NCI-H1048 (cell line): ENCODE measurements at regions not wholly inside any gene's neighbourhood (a gene's known extent, or its start where the extent isn't known, plus 50 kb on each side); places are given as distances from the start of the nearest gene placed in this dataset.

Experiments used
- DNase-seq: peaks from one replicate; lab custom pipeline; 2025; lab: John Stamatoyannopoulos, UW

DNA sequence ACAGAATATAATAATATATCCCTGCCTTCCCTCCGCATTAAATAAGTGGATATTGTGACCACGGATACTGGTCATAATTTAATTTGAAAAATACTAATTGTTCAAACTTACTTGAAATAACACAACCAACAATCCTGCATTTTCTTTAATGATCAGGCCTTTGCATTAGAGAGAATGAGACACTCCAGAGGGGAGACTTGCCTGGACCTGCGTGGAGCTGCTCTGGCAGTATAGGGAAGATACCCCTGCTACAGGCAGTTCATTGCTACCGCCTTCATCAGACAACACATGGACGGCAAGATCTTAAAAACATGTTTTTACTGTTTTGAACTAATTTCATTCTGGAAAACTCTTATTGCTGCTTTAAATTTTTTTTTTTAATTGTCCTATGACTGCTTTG lies 211.0 kb upstream of the FAR2 start:
- DNase-seq: no peak

DNA sequence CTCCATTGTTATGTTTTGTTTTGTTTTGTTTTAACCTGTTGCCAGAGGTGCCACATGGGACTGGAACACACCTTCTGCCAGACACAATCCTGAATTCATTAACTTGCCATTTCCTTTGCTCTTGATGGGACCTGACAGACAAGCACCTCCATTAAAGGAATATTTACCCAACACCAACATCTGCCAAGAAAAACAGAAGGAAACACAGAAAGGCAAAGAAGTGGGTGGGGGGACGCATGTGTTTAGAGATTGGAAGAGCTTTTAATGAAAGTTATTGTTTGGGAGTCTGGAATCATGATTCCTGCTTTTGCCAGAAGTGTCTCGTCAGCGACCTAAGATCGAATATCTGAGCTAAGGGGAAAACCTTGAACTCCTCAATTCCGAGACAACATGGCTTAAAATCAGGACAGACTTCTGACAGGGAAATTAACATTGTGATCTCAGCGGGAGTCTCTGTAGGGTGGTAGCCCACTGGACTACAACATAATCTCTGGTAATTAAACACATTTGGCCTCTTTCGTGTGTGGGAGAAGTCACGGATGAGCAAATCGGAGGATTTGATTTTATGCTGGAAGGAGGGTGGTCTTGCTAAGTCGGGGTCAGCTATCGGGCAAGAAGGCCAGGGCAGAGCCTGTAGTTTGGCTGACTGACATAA lies 210.4 kb upstream of the FAR2 start:
- no peak for DNase-seq

DNA sequence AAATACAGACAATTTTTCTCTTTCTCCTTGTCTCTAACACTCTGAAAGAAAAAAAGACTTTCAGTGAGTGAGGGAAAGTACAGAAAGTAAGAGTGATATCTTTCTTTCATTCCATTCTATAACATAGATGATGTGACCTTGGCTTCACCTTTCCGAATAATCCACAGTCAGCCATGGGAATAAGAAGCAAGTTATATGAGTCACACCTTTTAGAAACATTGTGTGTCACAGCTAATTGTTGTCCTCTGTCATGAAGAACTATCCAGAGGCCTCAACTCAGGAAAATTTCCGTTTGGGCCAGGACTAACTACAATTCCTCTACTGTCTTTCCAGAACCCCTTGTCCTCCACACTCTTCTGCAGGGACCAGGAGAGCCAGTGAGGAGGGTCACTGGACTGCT lies 209.7 kb upstream of the FAR2 start:
- no peak for DNase-seq

DNA sequence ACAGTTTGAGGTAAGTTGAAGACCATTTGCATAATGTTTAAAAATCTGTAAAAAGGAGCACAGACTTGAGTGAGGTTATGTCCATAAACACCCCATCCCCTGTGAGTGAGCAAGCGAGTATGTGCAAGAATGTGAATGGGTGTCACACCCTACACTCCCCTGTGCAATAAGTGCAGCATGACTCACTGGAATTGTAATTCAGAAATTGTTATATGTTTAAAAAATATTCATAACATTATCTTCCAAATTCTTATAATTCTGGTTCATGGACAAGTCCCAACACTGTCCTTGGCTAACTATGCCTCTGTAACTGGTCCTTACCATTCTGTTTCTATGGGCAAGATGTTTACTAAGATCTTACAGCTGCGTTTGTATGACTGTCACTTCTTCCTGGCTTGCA lies 207.8 kb upstream of the FAR2 start:
- DNase-seq: no peak

DNA sequence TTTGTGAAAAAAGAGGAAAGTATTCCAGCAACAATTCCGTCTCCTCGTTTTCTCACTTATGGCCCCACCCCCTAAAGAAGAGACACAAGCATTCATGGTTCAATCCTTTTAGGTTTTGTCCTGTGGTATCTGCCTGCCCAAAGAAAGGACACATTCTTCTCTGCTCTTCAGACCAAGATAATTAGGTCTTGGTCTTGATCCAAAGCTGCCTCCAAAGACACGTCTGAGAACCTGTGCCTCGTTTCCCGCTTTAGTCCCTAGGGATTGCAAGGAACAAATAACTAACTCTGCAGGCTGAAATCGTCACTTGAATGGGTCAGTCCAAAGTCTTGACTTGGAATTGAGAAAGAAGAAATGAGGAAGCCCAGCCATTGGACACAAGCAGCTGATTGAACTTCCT lies 202.7 kb upstream of the FAR2 start:
- no peak for DNase-seq

DNA sequence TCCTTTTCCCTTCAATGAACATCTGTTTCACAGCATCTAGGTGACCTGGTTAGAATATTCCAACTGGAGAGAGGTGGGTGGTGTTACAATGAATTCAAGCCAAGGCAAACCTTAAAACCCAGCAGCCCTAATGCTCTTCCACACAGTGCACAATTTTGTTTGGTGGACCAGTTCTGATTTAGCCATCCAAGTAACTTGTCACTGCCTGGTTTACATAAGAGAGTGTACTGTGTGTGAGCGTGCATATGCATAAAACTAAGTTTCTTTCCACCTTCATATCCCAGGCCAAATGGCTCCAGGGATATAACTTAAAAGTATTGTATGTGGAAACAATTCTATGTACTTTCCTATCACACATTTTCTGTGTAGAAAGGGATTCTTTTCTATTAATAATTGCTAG lies 200.4 kb upstream of the FAR2 start:
- no peak for DNase-seq

DNA sequence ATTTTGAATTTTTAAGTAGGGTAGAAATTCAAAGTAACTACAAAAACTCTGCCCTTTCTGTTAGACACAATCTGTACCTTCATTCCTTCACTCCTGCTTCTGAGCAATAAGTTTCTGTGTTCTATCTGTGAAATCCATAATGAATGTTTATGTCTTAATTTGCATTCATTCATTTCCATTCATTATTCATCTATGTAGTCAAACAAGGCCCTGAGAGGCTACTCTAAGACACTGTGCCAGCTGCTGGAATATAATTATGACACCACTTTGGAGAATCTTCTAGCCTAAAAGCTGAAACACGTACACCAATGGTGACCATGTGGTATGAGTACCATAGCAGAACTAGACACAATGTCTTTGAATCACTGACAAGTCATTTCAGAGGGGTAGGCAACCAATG lies 199.9 kb upstream of the FAR2 start:
- no peak for DNase-seq

DNA sequence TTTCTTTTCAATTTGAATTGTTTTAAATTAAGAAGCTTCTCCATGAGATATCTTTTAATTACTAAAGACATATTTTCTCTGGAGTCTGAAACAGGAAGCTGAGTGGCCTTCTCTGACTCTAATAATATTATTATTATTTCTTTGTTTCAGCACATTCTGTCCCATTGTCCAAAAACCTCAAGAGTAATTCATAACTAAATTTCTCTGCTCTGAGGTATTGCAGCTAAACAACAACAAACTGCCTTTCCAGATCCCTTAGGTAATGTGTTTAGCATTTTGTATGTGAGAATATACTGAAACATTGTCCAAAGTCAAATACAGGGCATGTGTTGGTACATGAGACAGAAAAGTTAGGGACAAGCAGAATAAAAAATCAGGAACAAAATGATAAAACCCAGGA lies 199.0 kb upstream of the FAR2 start:
- no peak for DNase-seq

DNA sequence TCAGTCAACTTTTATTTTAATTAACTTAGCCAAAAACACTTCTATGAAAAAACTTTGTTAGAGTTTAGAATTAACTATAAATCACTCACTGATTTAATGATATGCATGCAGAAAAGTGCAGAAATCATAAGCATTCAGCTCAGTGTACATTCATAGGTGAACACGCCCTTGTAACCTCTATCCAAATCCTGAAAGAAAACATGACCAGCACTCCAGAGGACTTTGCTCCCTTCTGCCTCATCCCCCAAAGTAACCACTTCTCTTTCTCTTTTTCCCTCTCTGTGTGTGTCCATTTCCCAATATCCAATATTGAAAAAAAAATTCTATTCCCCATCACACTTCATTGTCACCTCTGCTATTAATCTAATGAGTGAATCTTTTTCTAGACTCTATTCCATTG lies 197.1 kb upstream of the FAR2 start:
- DNase-seq: no peak

DNA sequence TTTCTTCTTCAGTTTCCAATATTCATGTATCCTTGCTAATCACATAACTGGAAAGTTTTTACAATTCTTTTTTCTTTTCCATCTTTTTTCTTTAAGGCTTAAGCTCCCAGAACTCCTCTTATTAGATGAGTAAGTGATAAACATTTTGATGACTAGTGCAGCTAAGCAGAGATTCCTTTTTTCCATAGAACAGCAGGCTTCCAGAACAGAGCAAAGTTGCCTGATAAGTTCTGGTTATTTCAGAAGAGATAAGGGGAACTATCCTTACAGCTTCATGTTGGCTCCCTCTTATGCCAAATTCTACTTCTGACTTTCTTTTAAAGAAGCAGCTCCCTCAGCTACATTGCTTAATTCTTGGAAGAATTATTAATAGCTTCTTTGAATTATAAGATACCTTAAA lies 194.7 kb upstream of the FAR2 start:
- DNase-seq: no peak

DNA sequence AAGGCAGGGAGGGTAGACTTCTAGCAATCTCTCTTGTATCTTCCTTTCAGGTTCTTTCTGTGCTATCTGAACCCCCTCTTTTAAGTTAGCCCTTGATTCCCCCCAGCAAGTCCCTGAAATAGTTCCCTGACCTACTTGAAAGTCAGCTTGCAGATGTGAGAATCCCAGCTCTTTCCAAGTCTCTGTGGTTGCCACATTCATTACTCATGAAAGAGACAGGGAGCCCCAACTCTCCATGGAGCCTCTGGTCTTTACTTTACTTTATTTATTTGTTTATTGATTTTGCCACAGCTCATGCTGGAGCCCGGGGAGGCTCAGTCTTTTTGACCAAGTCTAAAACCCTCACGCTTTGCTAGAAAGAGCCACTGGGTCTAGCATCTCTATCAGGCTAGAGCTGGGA lies 193.6 kb upstream of the FAR2 start:
- no peak for DNase-seq

DNA sequence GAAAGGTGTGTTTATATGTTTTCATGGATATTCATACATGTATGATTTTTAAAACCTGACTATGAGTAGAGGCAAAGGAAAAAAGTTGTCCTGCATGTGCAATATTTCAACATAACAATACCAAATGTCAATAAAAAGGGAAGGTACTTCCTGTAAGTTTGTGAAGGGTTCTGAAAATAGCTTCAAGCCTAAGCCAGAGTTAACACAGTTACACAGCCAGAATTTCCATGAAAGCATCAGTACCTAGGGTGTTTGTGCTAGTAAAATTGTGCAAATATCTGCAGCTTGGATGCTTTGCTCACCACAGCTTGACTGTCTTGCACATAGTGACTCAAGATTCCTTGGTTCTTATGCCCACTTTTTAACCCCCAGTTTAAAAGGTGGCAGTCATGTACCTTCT lies 193.1 kb upstream of the FAR2 start:
- DNase-seq: no peak

DNA sequence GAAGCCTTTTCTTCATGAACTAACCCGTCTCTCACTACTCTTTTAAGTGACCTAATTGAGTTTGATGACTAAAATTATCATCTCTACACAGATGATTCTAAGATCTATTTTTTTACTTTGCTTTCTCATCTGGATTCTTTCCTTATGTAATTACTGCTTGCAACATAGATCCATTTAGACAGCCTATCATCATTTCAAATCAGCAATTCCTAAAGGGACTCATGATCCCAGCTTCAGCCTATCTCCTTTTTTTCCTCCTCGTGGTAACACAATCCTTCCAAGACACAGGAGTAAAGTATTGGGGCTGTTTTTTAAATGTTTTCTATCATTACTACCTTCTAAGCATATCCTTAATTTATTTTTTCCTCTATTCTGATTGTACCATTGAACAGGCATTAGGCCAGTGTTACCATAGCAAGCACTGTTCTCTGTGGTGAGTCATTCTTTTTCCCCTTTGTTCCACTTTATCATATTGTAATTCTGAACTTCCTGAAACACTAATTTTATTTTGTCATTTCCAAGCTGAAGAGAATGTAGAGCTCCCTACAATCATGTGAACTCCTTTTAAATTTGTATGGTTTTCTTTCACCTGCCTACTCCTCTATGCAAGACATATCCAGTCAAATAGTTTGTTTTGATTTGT lies 190.4 kb upstream of the FAR2 start:
- DNase-seq: no peak

DNA sequence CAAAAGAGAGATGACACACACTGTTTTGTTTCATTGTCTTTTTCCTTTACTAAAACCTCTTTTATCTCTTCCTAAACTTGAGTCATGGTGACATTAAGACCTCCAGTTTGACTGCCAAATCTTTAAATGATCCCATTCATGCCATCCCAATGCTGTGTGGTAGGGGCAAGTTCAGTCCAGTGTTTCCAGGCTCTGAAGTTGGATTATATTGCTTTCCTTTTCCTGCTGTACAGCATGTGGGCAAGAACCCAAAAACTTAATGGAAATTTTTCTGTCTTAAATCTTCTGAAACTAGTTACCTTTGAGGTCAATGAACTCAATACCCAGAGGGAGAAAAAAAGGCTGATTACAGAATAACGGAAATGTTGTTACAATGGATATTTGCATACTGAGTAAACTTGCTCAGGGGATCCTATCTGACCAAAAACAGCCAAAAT lies 187.1 kb upstream of the FAR2 start:
- no peak for DNase-seq

DNA sequence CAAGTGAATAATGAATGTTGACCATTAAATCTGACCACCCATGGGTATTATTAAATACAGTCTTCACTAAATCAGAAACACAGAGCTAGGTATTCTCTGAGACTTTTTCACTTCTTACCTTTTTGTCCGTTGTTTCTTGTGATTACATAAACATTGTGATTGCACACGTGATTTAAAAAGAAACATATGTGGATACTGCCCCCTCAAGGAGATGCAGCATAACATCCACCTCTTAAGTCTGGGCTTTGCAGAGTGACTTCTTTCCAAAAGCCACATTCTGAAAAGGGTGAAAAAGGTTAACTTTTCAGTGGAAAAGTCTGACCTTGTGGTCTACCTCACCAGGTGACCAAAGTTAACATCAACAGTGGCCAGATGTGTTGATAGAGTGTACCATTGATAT lies 185.5 kb upstream of the FAR2 start:
- no peak for DNase-seq

DNA sequence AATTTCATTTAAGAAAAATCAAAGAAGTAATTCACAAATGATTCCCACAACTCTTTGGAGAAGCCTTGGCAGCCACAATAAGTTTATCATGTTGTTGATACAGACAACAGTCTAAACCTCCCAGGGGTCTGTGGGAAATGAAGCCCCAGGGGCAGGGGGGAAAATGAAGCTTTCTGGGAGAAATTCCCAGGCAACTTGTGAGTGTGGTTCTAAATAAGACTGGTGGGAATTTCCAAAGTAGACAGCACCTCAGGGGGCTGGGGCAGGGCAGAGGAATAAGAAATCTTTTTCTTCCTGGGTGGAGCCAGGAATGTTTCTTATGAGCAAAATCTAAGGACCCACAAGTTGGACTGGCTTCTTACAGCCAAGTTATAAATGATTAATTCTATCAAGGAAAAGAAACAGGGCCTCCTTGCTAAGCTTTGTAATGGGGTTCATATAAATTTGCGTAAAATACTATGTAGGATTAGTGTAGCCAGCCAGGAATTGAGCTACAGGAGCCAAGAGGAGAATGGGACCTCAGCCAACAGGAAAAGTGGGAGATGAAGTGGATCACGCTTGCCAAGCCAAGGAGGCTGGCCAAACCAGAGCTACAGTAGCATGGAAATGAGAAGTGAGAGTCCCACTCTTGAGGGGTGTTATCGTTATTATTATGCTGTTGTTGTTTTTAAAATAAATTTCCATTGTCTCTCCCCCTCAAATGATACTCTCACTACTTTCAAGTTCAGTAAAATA lies 182.9 kb upstream of the FAR2 start:
- DNase-seq: peak; percentile 23

DNA sequence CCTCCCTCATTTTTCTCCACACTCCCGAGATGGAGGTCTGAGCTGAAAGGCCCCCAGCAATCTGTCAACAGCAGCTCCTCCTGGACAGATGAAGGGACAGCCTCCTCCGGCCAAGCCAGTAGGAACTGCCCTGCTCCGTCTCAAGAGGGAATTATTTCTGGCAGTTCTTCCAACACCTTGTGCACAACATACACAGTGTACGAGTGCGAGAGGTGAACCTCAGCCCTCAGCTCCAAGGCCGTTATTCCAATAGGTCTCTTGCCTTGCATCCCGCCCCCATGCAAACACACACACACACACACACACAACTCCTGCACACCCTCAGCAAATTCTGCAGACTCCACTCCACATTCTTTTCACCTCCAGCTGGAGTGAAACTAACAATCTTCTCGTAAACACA lies 181.7 kb upstream of the FAR2 start:
- DNase-seq: no peak

DNA sequence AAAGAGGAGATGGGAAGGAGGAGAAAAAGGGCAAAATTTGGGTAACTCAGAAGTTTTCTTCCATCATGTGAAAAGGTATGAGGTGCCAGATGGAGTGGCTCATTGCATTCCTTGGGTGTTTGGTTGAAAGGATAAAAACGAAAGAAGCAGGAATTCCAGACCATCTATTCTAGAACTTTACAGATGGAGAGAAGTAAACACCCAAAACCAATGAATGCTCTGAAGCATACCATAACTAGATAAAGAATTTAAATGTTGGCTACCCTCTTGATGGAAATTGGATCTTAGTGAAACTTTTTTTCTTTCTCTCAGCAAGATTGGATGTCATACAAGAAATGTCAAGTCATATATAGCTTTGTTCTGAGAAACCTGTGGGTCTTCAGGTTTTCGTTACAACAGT lies 175.6 kb upstream of the FAR2 start:
- no peak for DNase-seq

DNA sequence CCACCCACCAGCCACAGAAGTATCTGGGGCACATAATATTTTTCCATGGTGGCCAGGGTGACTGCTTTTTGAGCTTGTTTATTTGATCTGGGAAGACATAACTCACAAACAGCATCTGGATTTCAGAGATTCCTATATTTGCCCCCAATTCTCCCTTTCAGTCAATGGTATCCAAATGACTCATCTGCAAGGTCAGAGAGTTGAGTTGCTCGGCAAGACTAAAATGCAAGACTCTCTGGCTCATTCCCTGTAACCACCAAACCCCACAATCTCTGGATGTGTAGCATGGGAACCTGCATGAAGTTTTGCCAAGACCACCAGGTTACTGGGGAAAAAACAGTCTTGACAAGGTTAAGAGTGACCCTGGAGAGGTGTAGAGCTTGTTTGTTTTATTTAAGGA lies 174.9 kb upstream of the FAR2 start:
- DNase-seq: no peak

DNA sequence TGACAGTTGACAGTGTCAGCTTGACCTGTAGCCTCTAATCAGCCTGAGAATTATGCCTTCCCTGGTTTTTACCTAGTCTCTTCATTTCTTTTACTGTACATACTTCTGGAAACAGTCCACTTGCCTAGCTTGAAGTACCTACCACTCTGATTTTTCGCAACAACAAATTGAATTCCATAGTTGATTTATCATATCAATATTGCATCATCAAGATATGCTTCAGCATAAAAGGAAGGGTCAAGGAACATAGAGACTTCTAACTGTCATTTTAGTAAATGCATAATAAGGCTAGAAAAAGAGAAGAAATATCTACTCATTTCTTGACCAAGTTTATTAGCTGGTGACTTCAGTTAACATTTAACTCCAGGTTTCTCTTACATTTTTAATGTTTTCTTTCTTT lies 174.2 kb upstream of the FAR2 start:
- DNase-seq: no peak

DNA sequence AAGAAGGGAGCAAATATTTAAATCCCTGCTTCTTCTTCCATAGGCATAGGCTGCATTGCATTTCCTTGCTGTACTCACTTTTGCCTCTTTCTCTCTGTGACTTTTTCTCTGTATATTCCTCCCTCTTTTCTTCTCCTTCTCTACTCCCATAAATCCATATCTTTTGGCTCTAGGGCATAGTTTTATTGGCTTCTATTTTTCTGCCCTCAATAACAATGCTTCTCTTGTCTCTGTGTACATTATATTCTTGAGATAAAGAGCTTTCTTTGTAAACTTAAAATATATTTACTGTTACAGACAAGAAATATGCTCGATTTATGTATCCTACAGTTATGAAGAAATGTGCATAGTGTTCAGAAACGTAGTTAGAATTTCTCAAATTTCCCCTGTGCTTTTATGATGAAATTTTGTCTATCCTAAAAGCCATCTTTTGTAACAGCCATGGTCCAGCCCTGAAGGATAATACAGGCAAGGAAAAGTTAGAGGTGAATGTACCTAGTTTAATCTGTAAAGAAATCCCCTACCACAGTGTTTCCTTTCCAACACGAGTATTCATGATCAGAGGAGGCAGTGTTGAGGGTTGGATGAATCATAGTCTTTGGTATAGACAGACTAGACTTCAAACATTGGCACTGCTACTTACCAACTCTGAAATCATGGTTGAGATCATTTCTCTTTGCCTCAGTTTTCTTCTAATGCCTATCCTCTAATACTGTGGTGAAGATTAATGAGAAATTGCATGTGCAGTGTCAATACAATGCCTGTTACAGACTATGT lies 173.3 kb upstream of the FAR2 start:
- DNase-seq: no peak

DNA sequence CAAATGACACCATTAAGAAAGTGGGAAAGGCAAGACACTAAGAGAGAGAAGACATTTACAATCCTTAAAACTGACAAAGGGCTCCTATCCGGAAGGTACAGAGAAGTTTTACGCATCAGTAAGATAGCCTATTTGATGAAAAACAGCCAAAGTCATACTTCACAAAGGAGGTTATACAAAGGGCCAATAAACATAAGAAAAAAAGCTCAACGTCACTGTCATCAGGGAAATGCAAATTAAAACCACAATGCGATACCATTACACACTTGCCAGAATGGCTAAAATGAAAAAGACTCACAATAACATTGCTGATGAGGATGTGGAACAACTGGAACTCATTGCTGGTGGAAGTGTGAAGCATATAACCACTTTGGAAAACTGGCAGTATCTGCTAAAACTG lies 168.6 kb upstream of the FAR2 start:
- DNase-seq: no peak
